Endothelial cell of umbilical vein (primary cell): ENCODE measurements at regions not wholly inside any gene's neighbourhood (a gene's known extent, or its start where the extent isn't known, plus 50 kb on each side); places are given as distances from the start of the nearest gene placed in this dataset.

Experiments
- BruUV-seq: library from RNA; stranded (reverse); fragments of 400-500 nt; replicated peaks from 2 replicates; lab custom pipeline; 2021; lab: Mats Ljungman, UMichigan
- CTCF ChIA-PET: fragments of 300-600, 350-600 bp; sonication (Branson Sonifier 250); formaldehyde crosslinking; loops from one replicate; lab custom pipeline; 2021; ENCODE audit warnings: antibody characterized with exemption, inconsistent platforms; lab: Charles Lee
- POLR2A ChIA-PET: fragments of 300-600, 350-600 bp; sonication (Branson Sonifier 250); formaldehyde crosslinking; loops from one replicate; lab custom pipeline; 2021; ENCODE audit warnings: antibody characterized with exemption, inconsistent platforms; lab: Charles Lee
- DNase-seq: peaks from one replicate; pipeline ENCODE4 v3.0.0-alpha.2; 2011; ENCODE audit warnings: low read depth, low spot score
- FAIRE-seq: peaks from 2 replicates; lab custom pipeline; 2011; peaks lifted over from hg19 to GRCh38; lab: Jason Lieb, UNC
- H2AFZ ChIP-seq: 2 replicates; pipeline ENCODE4 v1.6.0; 2012; ENCODE audit warnings: low read depth, low read length, control low read depth, inconsistent platforms
- H3K27ac ChIP-seq: 2 replicates; pipeline ENCODE4 v1.5.1; 2011; ENCODE audit warnings: low read depth, mild to moderate bottlenecking, control low read depth, low read length, moderate library complexity; ENCODE audit not compliant: insufficient read depth
- H3K27me3 ChIP-seq, 2 experiments: 2 replicates each; pipeline versions ENCODE4 v1.6.0 to v1.6.1; 2011; ENCODE audit warnings: low read length in 2 of 2, mixed read lengths in 1 of 2; ENCODE audit not compliant: control insufficient read depth in 2 of 2, insufficient read depth in 2 of 2
- H3K36me3 ChIP-seq, 2 experiments: 2 replicates in 1 of 2; 3 replicates in 1 of 2; pipeline ENCODE4 v1.5.1; 2011; ENCODE audit warnings: low read length in 2 of 2, mild to moderate bottlenecking in 1 of 2, moderate library complexity in 1 of 2; ENCODE audit not compliant: control insufficient read depth in 2 of 2, insufficient read depth in 2 of 2; ENCODE audit errors: extremely low read depth in 1 of 2
- H3K4me1 ChIP-seq: 3 replicates; pipeline ENCODE4 v1.5.1; 2011; ENCODE audit warnings: mild to moderate bottlenecking, low read length; ENCODE audit not compliant: control insufficient read depth, insufficient read depth; ENCODE audit errors: extremely low read depth
- H3K4me2 ChIP-seq: 2 replicates; pipeline ENCODE4 v1.6.1; 2011; ENCODE audit warnings: low read length, control low read depth, mixed read lengths; ENCODE audit not compliant: insufficient read depth
- H3K4me3 ChIP-seq, 3 experiments: fragments of 200-600 bp in 1 of 3; sonication (generic), shearing (Covaris generic) in 1 of 3; replicated peaks in 1 of 3; 2 replicates each; pipeline ENCODE4 v1.5.1; 2011 to 2016; ENCODE audit warnings: control low read depth in 3 of 3, low read length in 3 of 3, mild to moderate bottlenecking in 2 of 3, inconsistent platforms in 1 of 3, low read depth in 1 of 3, moderate library complexity in 1 of 3; ENCODE audit not compliant: insufficient read depth in 1 of 3
- H3K79me2 ChIP-seq: 2 replicates; pipeline ENCODE4 v1.6.0; 2012; ENCODE audit warnings: low read length, inconsistent platforms; ENCODE audit not compliant: control insufficient read depth, insufficient read depth
- H3K9ac ChIP-seq: replicated peaks from 2 replicates; pipeline ENCODE3; 2011; ENCODE audit warnings: low read length, control low read depth; ENCODE audit not compliant: insufficient read depth; ENCODE audit errors: extremely low read depth
- H3K9me1 ChIP-seq: replicated peaks from 3 replicates; pipeline ENCODE4 v1.6.0; 2011; ENCODE audit warnings: mild to moderate bottlenecking, low read length; ENCODE audit not compliant: control insufficient read depth, insufficient read depth; ENCODE audit errors: extremely low read depth
- H3K9me3 ChIP-seq: replicated peaks from 2 replicates; pipeline ENCODE4 v1.5.1; 2012; ENCODE audit warnings: low read length, inconsistent platforms; ENCODE audit not compliant: control insufficient read depth, insufficient read depth
- H4K20me1 ChIP-seq: replicated peaks from 2 replicates; pipeline ENCODE3; 2011; ENCODE audit warnings: mild to moderate bottlenecking, low read length; ENCODE audit not compliant: control insufficient read depth, insufficient read depth; ENCODE audit errors: extremely low read depth
- EZH2 ChIP-seq: IDR thresholded peaks from 2 replicates; pipeline ENCODE4 v1.6.1; 2012; ENCODE audit warnings: borderline replicate concordance, low read depth, mild to moderate bottlenecking, moderate library complexity, low read length, inconsistent platforms; ENCODE audit not compliant: severe bottlenecking
- FOS ChIP-seq: IDR thresholded peaks from 2 replicates; pipeline ENCODE4 v1.6.1; 2011; ENCODE audit warnings: mild to moderate bottlenecking, low read length, moderate library complexity, borderline replicate concordance; ENCODE audit not compliant: insufficient read depth
- GATA2 ChIP-seq: IDR thresholded peaks from 2 replicates; pipeline ENCODE4 v1.7.0; 2011; ENCODE audit warnings: low read depth, mild to moderate bottlenecking, moderate library complexity, mixed read lengths, low read length; ENCODE audit not compliant: insufficient read length, insufficient read depth
- JUN ChIP-seq: IDR thresholded peaks from 2 replicates; pipeline ENCODE4 v1.6.1; 2011; ENCODE audit warnings: borderline replicate concordance, low read depth; ENCODE audit not compliant: insufficient read length, insufficient read depth
- MYC ChIP-seq: IDR thresholded peaks from one replicate; pipeline ENCODE4 v1.6.1; 2011; ENCODE audit warnings: mild to moderate bottlenecking, low read depth, low read length
- POLR2A ChIP-seq: IDR thresholded peaks from 2 replicates; pipeline ENCODE4 v1.6.1; 2012; ENCODE audit warnings: low read depth, mild to moderate bottlenecking, control low read depth, low read length
- POLR2AphosphoS5 ChIP-seq: IDR thresholded peaks from 2 replicates; pipeline ENCODE4 v1.6.1; 2012; ENCODE audit warnings: low read depth, mild to moderate bottlenecking, control low read depth, low read length, moderate library complexity; ENCODE audit not compliant: insufficient read depth
- dilution Hi-C: fragments of 300-500 bp; cut with MboI; formaldehyde crosslinking; loops from one replicate; pipeline ENCODE4 v1.15.0; 2019; ENCODE audit warnings: low sequenced_read_pairs; ENCODE audit not compliant: extremely low pct_ligation_motif_present
- intact Hi-C: fragments of 100-400 bp; cut with micrococcal nuclease; formaldehyde crosslinking; loops from one replicate; pipeline ENCODE4 v1.10.0; 2022
- TF ChIP-seq, protein P1 (sequence below), 2 donors: IDR thresholded peaks; 1 replicate in 1 of 2; 2 replicates in 1 of 2; pipeline ENCODE4 v1.5.1; 2011; ENCODE audit warnings: low read length in 2 of 2, mild to moderate bottlenecking in 2 of 2, moderate library complexity in 2 of 2, control low read depth in 1 of 2, inconsistent platforms in 1 of 2, low read depth in 1 of 2; ENCODE audit not compliant: insufficient read depth in 1 of 2; ENCODE audit errors: extremely low read depth in 1 of 2
- TF ChIP-seq, protein P2 (sequence below): IDR thresholded peaks from 2 replicates; pipeline ENCODE4 v1.6.1; 2011; ENCODE audit not compliant: insufficient read depth, insufficient read length

DNA sequence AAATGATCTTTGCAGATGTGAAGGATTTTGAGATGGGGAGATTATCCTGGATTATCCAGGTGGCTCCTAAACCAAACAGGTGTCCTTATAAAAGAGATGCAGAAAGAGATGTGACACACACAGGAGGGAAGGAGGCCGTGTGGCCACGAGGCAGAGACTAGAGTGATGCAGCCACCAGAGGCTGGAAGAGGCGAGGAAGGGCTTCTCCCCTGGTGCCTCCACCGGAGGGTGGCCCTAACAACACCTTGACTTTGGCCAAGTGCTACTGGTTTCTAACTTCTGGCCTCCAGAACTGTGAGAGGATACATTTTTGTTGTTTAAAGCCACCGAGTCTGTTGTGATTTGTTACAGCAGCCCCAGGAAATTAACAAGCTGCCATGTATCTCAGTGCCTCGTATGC lies 127.1 kb downstream of the ASB7 start:
- FAIRE-seq (no peak), DNase-seq (no peak)
- H3K27me3 ChIP-seq = no peaks in the 10 kb centered on the region
- H3K9ac ChIP-seq = no peak overlapping the region
- H3K4me2 ChIP-seq = no peak overlapping the region
- no peaks in the 10 kb centered on the region for H3K79me2 ChIP-seq
- no peak overlapping the region for H3K27ac ChIP-seq
- H3K36me3 ChIP-seq = no peaks in the 10 kb centered on the region
- H4K20me1 ChIP-seq = no peaks in the 10 kb centered on the region
- intact Hi-C loops (no loop called here), dilution Hi-C loops (no loop called here)
- no peak overlapping the region for H3K4me3 ChIP-seq
- BruUV-seq = no TSS peak
- H2AFZ ChIP-seq = no peak overlapping the region
- no peaks in the 10 kb centered on the region for H3K9me1 ChIP-seq
- no peaks in the 10 kb centered on the region for H3K9me3 ChIP-seq
- TF ChIP-seq POLR2A = no peak
- TF ChIP-seq, protein P1, sequence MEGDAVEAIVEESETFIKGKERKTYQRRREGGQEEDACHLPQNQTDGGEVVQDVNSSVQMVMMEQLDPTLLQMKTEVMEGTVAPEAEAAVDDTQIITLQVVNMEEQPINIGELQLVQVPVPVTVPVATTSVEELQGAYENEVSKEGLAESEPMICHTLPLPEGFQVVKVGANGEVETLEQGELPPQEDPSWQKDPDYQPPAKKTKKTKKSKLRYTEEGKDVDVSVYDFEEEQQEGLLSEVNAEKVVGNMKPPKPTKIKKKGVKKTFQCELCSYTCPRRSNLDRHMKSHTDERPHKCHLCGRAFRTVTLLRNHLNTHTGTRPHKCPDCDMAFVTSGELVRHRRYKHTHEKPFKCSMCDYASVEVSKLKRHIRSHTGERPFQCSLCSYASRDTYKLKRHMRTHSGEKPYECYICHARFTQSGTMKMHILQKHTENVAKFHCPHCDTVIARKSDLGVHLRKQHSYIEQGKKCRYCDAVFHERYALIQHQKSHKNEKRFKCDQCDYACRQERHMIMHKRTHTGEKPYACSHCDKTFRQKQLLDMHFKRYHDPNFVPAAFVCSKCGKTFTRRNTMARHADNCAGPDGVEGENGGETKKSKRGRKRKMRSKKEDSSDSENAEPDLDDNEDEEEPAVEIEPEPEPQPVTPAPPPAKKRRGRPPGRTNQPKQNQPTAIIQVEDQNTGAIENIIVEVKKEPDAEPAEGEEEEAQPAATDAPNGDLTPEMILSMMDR (IDR thresholded peaks at IDR 0.05; ENCODE audit: extremely low read depth in 1 of 2, insufficient read depth in 1 of 2, low read depth in 1 of 2, low read length in 2 of 2) = no peak
- no peak for TF ChIP-seq GATA2
- no peak for TF ChIP-seq POLR2AphosphoS5
- TF ChIP-seq MYC = no peak
- TF ChIP-seq, protein P2, sequence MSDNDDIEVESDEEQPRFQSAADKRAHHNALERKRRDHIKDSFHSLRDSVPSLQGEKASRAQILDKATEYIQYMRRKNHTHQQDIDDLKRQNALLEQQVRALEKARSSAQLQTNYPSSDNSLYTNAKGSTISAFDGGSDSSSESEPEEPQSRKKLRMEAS = no peak
- no peak for TF ChIP-seq JUN
- CTCF ChIA-PET = no interaction called here
- no peaks in the 10 kb centered on the region for H3K4me1 ChIP-seq
- POLR2A ChIA-PET = no interaction called here

DNA sequence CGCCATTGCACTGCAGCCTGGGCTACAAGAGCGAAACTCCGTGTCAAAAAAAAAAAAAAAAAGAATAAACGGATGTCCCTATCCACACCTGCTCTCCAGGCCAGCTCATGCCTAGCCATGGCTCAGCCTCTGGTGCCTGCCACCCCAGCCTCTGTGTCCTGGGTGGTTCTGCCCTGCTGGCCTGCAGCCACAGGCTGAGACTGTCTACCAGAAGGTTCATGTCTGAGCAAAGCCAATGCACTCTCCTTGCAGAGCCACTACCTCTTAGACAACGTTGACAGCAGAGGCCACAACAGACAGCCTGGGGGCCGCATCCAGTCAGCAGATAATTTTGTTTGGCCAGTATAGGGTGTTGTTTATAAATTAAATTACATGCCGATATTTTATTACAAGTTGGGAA lies 127.7 kb downstream of the ASB7 start:
- CTCF ChIA-PET = no interaction called here
- H3K4me3 ChIP-seq = no peak overlapping the region
- H3K4me2 ChIP-seq = no peak overlapping the region
- H3K36me3 ChIP-seq = no peaks in the 10 kb centered on the region
- dilution Hi-C loops = no loop called here
- TF ChIP-seq POLR2AphosphoS5 (no peak), GATA2 (no peak), FOS (no peak), JUN (no peak), EZH2 (no peak), MYC (no peak), POLR2A (no peak)
- TF ChIP-seq, protein P1 (IDR thresholded peaks at IDR 0.05; ENCODE audit: extremely low read depth in 1 of 2, insufficient read depth in 1 of 2, low read depth in 1 of 2, low read length in 2 of 2) = no peak
- TF ChIP-seq, protein P2 = no peak
- no peaks in the 10 kb centered on the region for H3K9me3 ChIP-seq
- no peaks in the 10 kb centered on the region for H4K20me1 ChIP-seq
- DNase-seq (no peak), FAIRE-seq (no peak)
- H2AFZ ChIP-seq = no peak overlapping the region
- no peaks in the 10 kb centered on the region for H3K9me1 ChIP-seq
- H3K27me3 ChIP-seq = no peaks in the 10 kb centered on the region
- no TSS peak for BruUV-seq
- H3K79me2 ChIP-seq = no peaks in the 10 kb centered on the region
- intact Hi-C loops = no loop called here
- no peak overlapping the region for H3K27ac ChIP-seq
- no peak overlapping the region for H3K9ac ChIP-seq
- H3K4me1 ChIP-seq = no peaks in the 10 kb centered on the region
- POLR2A ChIA-PET = no interaction called here
